Nephron progenitor cell (in vitro differentiated cells): ENCODE measurements at regions not wholly inside any gene's neighbourhood (a gene's known extent, or its start where the extent isn't known, plus 50 kb on each side); places are given as distances from the start of the nearest gene placed in this dataset.
"Not testable (repeated sequence)": the region's sequence is repeated elsewhere in the genome, so short reads cannot be mapped to it uniquely, and the experiment has no call there.

Source experiments
- DNase-seq: peaks from one replicate; pipeline ENCODE4 v3.0.0; 2021
- H3K27ac Mint-ChIP-seq: 2 replicates; pipeline ENCODE4 v1.8.0; 2021; ENCODE audit warnings: mild to moderate bottlenecking, moderate library complexity, mixed read lengths
- H3K27me3 Mint-ChIP-seq: 2 replicates; pipeline ENCODE4 v1.8.0; 2021; ENCODE audit warnings: mild to moderate bottlenecking, low read depth, mixed read lengths; ENCODE audit not compliant: poor library complexity
- H3K36me3 Mint-ChIP-seq: 2 replicates; pipeline ENCODE4 v1.8.0; 2021; ENCODE audit warnings: low read depth, mixed read lengths
- H3K4me1 Mint-ChIP-seq: 2 replicates; pipeline ENCODE4 v1.8.0; 2021; ENCODE audit warnings: mixed read lengths
- H3K4me3 Mint-ChIP-seq: 2 replicates; pipeline ENCODE4 v1.8.0; 2021; ENCODE audit warnings: mild to moderate bottlenecking, moderate library complexity, mixed read lengths
- H3K9me3 Mint-ChIP-seq: 2 replicates; pipeline ENCODE4 v1.8.0; 2021; ENCODE audit warnings: mild to moderate bottlenecking, moderate library complexity, mixed read lengths
- CTCF ChIP-seq: fragments of 200-600 bp; sonication (generic); IDR thresholded peaks from 2 replicates; pipeline ENCODE4 v1.5.0; 2021; ENCODE audit warnings: antibody characterized with exemption

- Mint-ChIP-seq H3K27ac (peak overlapping the region; percentile 73), H3K27me3 (no peaks in the 10 kb centered on the region), H3K36me3 (no peaks in the 10 kb centered on the region), H3K4me3 (no peak overlapping the region), H3K9me3 (no peaks in the 10 kb centered on the region), H3K4me1 (no peaks in the 10 kb centered on the region)
- no peak for DNase-seq
- no peak for TF ChIP-seq CTCF
Measured at GRCh38 chr12:85626001-85626783, 210.0 kb downstream of the RASSF9 start.

DNA sequence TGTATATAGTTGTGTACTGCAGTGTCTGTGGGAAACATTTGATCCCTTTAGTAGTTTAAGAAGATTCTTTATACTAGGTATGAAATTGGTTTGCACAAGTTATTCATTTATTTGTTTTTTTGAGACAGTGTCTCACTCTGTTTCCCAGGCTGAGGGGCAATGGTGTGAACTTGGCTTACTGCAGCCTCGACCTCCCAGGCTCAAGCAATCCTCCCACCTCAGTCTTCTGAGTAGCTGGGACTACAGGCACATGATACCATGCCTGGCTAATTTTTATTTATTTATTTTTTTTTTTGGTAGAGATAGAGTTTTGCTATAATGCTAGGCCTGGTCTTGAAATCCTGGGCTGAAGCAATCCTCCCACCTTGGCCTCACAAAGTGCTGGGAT is 209.4 kb downstream of the RASSF9 start:
- H3K27ac Mint-ChIP-seq = no peak overlapping the region
- TF ChIP-seq CTCF = no peak
- no peaks in the 10 kb centered on the region for H3K27me3 Mint-ChIP-seq
- H3K4me1 Mint-ChIP-seq = no peaks in the 10 kb centered on the region
- no peaks in the 10 kb centered on the region for H3K36me3 Mint-ChIP-seq
- H3K9me3 Mint-ChIP-seq = no peaks in the 10 kb centered on the region
- DNase-seq = no peak
- no peak overlapping the region for H3K4me3 Mint-ChIP-seq

GRCh38 chr12:85627584-85627983 is 208.6 kb downstream of the RASSF9 start:
- DNase-seq = no peak
- no peaks in the 10 kb centered on the region for H3K4me1 Mint-ChIP-seq
- no peak overlapping the region for H3K27ac Mint-ChIP-seq
- no peak for TF ChIP-seq CTCF
- H3K9me3 Mint-ChIP-seq = no peaks in the 10 kb centered on the region
- no peaks in the 10 kb centered on the region for H3K27me3 Mint-ChIP-seq
- H3K36me3 Mint-ChIP-seq = no peaks in the 10 kb centered on the region
- no peak overlapping the region for H3K4me3 Mint-ChIP-seq

- H3K4me3 Mint-ChIP-seq, H3K9me3 Mint-ChIP-seq, DNase-seq, H3K27me3 Mint-ChIP-seq, H3K36me3 Mint-ChIP-seq, H3K4me1 Mint-ChIP-seq, H3K27ac Mint-ChIP-seq: not testable (repeated sequence)
Measured at GRCh38 chr12:85628562-85628961, 207.6 kb downstream of the RASSF9 start.

DNA sequence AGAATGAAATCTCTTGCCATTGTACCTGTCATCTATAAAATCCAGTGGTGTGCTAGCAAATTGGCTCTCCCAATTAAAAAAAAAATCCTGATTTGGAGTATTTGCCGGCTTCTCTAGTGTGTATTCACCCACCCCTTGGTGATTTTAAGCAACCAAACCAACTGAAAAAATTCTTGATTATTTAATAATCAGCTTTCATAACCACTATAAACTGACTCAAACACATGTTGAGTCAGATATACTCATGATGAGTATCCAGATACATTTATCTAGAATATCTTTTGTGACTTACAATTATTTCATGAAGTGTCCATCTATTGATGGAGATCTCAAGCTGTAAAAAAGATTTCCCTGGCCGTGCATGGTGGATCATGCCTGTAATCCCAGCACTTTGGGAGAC is 205.4 kb downstream of the RASSF9 start:
- no peaks in the 10 kb centered on the region for H3K4me1 Mint-ChIP-seq
- no peak overlapping the region for H3K27ac Mint-ChIP-seq
- H3K4me3 Mint-ChIP-seq = no peak overlapping the region
- no peaks in the 10 kb centered on the region for H3K27me3 Mint-ChIP-seq
- no peak for DNase-seq
- TF ChIP-seq CTCF = no peak
- H3K9me3 Mint-ChIP-seq = no peaks in the 10 kb centered on the region
- no peaks in the 10 kb centered on the region for H3K36me3 Mint-ChIP-seq

GRCh38 chr12:85632390-85632789 is 203.8 kb downstream of the RASSF9 start:
- no peaks in the 10 kb centered on the region for H3K9me3 Mint-ChIP-seq

More at GRCh38 chr12:85632390-85632789, 203.8 kb downstream of the RASSF9 start:
- TF ChIP-seq CTCF = no peak
- Mint-ChIP-seq H3K27me3 (no peaks in the 10 kb centered on the region), H3K4me3 (no peak overlapping the region), H3K4me1 (no peaks in the 10 kb centered on the region), H3K27ac (no peak overlapping the region), H3K36me3 (no peaks in the 10 kb centered on the region)
- no peak for DNase-seq
